ENCODE measurements at regions not wholly inside any gene's neighbourhood (a gene's known extent, or its start where the extent isn't known, plus 50 kb on each side); places are given as distances from the start of the nearest gene placed in this dataset.
"Not testable (repeated sequence)": the region's sequence is repeated elsewhere in the genome, so short reads cannot be mapped to it uniquely, and the experiment has no call there.

- DNase-seq (ENCODE audit: low read depth in 3 of 3) = no peak
These were observed 505.4 kb upstream of the AGA start for GRCh38 chr4:177947607-177948006.

GRCh38 chr4:177948853-177949252 lies 506.6 kb upstream of the AGA start:
- no peak for DNase-seq (ENCODE audit: low read depth in 3 of 3)

GRCh38 chr4:177951026-177951425 lies 508.8 kb upstream of the AGA start:
- no peak for DNase-seq (ENCODE audit: low read depth in 3 of 3)

DNA sequence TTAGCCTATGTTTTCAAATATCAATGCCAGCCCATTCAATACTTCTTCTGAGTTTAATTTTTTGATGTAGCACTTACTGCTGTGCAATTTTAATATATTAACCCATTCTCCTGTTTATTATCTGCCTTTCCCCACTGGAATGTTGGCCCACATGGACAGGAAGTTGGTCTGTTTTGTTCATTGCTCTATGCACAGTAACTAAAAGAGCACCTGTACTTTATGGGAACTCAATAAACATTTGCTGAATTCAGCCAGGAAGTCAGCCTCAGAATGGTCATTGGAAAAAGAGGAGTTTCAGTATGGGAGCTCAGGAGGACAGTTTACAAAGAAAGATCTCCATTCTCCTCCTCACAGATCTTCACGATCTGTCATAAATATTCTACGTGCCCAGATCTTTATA lies 510.5 kb upstream of the AGA start:
- DNase-seq (ENCODE audit: low read depth in 3 of 3) = no peak

DNA sequence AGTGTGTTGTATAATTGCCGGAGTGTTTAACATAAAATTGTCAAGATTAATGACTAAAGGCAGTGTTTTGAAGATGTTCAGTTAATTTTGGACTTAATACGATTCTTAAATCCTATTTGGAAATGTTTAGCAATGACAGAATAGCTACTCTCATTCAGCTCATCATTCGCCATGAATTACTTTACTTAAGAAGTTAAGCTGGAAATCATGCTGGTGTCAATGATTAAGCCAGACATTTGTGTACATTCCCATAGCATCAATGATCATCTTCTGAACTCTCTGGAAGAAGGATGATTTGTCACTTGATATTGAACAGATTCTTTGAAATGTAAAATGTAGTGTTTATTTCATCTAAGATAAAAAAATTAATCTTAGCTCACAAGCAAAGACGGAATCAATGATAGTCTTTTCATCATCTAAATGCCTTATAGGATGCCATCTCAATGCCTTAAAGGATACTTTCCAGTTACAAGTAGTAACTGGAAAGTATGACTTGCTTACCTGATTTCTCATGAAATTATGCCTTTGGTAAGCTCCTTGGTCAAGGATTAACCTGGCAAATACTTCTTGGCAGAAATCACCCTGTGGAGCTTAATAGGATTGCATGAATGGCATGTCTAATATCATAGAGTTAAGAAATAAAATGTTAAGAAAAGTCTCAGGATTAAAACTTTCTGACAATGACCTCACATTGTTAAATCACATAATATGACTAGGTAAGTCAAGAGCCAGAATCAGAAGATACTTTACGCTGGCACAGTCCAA lies 515.5 kb upstream of the AGA start:
- no peak for DNase-seq (ENCODE audit: low read depth in 3 of 3)

GRCh38 chr4:177960566-177960965 lies 518.3 kb upstream of the AGA start:
- DNase-seq (ENCODE audit: low read depth in 3 of 3) = no peak

GRCh38 chr4:177961761-177962380 lies 519.6 kb upstream of the AGA start:
- DNase-seq (ENCODE audit: low read depth in 3 of 3) = no peak

- DNase-seq (ENCODE audit: low read depth in 3 of 3) = no peak
These were observed 521.8 kb upstream of the AGA start for GRCh38 chr4:177964061-177964460.

DNA sequence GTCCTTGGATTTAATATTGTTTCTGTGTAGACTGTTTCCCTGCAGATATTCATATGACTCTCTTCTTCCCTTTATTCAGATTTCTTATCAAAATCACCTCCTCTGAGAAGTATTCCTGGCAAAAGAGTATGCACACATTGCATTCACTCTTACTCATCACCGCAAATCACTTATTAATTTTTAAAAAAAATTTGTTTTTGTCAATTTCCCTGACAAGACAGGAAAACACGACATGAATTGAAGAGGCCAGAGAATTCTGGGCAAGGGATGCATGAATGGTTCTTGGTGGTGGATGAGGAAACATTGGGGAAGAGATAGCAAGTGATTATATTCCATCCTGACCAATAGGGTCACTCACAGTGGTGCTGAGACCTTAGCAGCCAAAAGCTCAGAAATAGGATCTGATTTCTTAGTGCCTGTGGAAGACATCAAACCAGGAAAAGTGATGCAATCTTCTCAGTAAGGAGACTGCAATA lies 522.5 kb upstream of the AGA start:
- DNase-seq (ENCODE audit: low read depth in 3 of 3) = no peak

GRCh38 chr4:177967328-177967727 lies 525.1 kb upstream of the AGA start:
- DNase-seq (ENCODE audit: low read depth in 3 of 3) = no peak

- DNase-seq (ENCODE audit: low read depth in 3 of 3) = no peak
These were observed 526.7 kb upstream of the AGA start for GRCh38 chr4:177968817-177969442.

DNA sequence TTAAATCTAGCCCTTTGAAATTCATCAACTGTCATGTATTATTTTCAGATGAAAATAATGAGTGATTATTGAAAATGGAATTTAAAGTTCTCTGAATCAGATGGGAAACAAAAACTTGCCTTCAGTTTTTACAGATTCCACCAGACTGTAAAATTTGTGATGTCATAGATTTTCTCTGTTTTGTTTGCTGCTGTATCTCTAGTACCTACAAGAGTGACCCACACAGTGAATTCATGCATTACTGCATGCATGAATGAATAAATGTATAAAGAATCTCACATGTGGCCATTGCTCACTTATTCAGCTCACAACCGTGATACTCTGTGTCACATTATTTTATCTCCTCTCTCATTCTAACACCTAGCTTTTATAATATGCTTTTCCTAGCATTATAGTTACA lies 532.2 kb upstream of the AGA start:
- no peak for DNase-seq (ENCODE audit: low read depth in 3 of 3)

GRCh38 chr4:177975315-177975987 lies 533.2 kb upstream of the AGA start:
- no peak for DNase-seq (ENCODE audit: low read depth in 3 of 3)

- no peak for DNase-seq (ENCODE audit: low read depth in 3 of 3)
These were observed 544.0 kb upstream of the AGA start for GRCh38 chr4:177986236-177986635.

GRCh38 chr4:177987896-177988295 lies 545.7 kb upstream of the AGA start:
- no peak for DNase-seq (ENCODE audit: low read depth in 3 of 3)

DNA sequence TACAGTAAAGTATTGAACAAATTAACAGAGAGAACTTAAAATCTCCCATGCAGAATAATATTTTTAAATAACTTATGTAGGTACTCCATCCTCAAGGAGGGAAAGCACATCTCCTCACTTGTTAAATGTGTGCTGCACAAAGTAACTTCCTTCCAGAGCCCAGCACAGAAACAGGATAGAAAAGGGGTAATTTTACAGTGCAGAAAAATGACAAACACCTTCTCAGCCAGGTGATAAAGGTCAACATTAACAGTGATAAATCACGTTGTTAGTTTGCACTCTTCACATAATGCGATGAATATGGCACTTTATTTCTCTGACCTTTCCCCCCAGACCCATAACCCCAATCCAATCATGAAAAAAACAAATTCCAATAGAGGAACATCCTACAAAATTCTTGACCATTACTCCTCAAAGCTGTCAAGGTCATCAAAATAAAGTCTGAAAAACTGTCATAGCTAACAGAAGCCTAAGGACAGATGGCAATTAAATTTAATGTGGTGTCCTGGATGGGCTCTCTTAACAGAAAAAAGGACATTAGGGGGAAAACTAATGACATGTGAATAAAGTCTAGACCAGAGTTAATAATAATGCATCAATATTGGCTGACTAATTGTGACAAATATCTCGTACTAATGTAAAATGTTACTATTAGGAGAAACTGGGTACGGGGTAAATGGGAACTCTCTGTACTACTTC lies 547.4 kb upstream of the AGA start:
- DNase-seq (ENCODE audit: low read depth in 3 of 3) = no peak

- no peak for DNase-seq (ENCODE audit: low read depth in 3 of 3)
These were observed 560.9 kb upstream of the AGA start for GRCh38 chr4:178003098-178003657.

DNA sequence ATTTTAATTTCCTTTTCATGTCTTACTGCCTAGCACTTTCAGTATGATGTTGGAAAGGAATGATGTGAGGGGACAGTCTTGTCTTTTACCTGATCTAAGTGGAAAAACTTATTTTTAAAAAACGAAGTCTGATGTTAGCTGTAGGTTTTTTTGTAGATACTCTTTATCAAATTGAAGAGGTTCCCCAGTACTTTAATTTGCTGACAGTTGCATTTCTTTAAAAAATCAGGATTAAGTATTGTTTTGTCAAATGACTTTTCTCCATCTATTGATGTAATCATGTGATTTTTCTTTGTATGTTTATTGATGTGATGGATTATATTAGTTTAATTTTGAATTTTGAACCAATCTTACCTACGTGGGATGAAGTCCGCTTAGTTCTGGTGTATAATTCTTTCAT lies 568.4 kb upstream of the AGA start:
- DNase-seq (ENCODE audit: low read depth in 3 of 3) = no peak

DNA sequence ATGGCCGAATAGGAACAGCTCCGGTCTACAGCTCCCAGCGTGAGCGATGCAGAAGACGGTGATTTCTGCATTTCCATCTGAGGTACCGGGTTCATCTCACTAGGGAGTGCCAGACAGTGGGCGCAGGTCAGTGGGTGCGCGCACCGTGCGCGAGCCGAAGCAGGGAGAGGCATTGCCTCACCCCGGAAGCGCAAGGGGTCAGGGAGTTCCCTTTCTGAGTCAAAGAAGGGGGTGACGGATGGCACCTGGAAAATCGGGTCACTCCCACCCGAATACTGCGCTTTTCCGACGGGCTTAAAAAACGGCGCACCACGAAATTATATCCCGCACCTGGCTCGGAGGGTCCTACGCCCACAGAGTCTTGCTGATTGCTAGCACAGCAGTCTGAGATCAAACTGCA lies 572.8 kb upstream of the AGA start:
- DNase-seq (ENCODE audit: low read depth in 3 of 3) = not testable (repeated sequence)

- no peak for DNase-seq (ENCODE audit: low read depth in 3 of 3)
These were observed 584.8 kb upstream of the AGA start for GRCh38 chr4:178026999-178027398.

GRCh38 chr4:178027796-178028195 lies 585.6 kb upstream of the AGA start:
- DNase-seq (ENCODE audit: low read depth in 3 of 3) = no peak

GRCh38 chr4:178028481-178028880 lies 586.2 kb upstream of the AGA start:
- no peak for DNase-seq (ENCODE audit: low read depth in 3 of 3)
